GM12865 (cell line): ENCODE measurements at regions not wholly inside any gene's neighbourhood (a gene's known extent, or its start where the extent isn't known, plus 50 kb on each side); places are given as distances from the start of the nearest gene placed in this dataset.
"Not testable (repeated sequence)": the region's sequence is repeated elsewhere in the genome, so short reads cannot be mapped to it uniquely, and the experiment has no call there.

ENCODE experiments used
- DNase-seq: peaks from one replicate; pipeline ENCODE4 v3.0.0; 2010; ENCODE audit warnings: low read depth
- H3K4me3 ChIP-seq: 2 replicates; pipeline ENCODE4 v1.5.1; 2011; ENCODE audit warnings: mild to moderate bottlenecking, low read depth, low read length, control low read depth
- TF ChIP-seq, protein P1 (sequence below): IDR thresholded peaks from 2 replicates; pipeline ENCODE4 v1.5.1; 2011; ENCODE audit warnings: low read length, control low read depth, low read depth, inconsistent platforms; ENCODE audit not compliant: insufficient read depth; ENCODE audit errors: missing control alignments

DNA sequence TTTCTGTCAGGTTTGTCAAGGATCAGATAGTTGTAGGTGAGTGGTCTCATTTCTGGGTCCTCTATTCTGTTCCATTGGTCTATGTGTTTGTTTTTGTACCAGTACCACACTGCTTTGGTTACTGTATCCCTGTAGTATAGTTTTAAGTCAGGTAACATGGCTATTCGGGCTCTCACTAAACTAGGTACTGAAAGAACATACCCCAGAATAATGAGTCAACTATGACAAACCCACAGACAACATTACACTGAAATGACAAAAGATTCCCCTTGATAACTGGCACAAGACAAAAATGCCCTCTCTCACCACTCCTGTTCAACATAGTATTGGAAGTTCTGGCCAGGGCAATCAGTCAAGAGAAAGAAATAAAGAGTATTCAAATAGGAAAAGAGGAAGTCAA, 535.3 kb upstream of the CYLC2 start:
- TF ChIP-seq, protein P1, sequence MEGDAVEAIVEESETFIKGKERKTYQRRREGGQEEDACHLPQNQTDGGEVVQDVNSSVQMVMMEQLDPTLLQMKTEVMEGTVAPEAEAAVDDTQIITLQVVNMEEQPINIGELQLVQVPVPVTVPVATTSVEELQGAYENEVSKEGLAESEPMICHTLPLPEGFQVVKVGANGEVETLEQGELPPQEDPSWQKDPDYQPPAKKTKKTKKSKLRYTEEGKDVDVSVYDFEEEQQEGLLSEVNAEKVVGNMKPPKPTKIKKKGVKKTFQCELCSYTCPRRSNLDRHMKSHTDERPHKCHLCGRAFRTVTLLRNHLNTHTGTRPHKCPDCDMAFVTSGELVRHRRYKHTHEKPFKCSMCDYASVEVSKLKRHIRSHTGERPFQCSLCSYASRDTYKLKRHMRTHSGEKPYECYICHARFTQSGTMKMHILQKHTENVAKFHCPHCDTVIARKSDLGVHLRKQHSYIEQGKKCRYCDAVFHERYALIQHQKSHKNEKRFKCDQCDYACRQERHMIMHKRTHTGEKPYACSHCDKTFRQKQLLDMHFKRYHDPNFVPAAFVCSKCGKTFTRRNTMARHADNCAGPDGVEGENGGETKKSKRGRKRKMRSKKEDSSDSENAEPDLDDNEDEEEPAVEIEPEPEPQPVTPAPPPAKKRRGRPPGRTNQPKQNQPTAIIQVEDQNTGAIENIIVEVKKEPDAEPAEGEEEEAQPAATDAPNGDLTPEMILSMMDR, result no peak
- peak; percentile 37 for DNase-seq
- H3K4me3 ChIP-seq, result no peak overlapping the region

DNA sequence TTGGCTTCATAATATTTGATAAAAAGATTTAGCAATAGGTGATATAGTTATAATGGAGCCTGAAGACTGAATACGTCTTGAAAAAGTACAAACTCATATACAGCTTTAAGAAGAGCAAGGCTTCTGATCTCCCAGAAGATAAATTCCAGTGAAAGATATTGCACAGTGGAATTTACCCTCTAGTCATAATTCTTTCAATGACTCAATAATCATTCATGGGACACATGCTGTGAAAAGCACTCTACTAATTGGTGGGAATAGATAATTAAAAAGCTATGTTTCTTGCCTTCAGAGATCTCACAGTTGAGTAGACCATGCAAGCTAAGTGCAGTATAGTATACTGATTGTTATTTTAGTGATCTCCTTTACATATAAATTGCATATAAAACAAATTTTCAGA, 538.6 kb upstream of the CYLC2 start:
- TF ChIP-seq, protein P1, result no peak
- no peak for DNase-seq
- no peak overlapping the region for H3K4me3 ChIP-seq

DNA sequence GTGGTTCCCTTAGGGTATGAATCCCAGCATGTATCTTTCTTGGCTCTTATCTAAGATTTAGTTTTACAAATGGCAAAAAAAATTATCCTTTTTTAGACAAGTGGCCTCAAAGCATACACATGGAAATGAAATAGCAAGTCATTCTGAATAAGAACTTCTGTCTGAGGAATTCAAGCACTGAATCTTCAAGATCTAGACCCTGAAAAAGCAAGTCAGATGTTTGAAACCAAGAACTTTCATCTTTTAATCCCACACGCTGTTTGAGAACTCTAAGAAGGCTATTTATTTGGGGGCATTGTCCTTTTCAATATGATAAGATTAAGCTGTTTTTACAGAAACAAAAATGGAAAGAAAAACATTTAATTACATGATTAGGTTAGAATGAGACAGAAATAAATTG, 549.2 kb upstream of the CYLC2 start:
- DNase-seq, result no peak
- no peak overlapping the region for H3K4me3 ChIP-seq
- TF ChIP-seq, protein P1, result no peak

DNA sequence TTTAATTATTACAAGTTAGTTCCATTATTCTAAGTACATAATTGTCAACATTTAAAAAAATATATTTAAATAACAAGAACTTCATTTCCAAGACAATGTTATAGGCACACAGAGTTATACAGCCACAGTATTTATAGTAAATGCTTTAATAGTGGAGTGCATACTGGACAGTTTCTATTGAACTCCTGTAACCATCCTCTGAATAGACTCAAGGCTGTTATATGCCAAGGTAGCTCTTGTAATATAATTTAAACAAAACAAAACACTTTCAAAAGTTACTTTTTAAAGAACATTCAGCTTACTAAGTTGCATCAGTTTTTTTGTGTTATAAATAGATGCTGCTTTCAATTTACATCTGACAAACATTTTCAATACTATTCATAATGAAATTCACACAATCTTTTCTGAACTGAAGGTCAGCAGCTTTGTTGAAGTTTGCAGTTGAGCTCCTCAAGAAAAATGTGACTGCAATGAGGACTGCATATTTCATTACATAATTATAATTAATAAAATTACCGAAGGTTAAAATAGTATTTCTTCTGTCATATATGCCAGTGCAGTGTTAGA, 549.9 kb upstream of the CYLC2 start:
- TF ChIP-seq, protein P1, result no peak
- DNase-seq, result peak; percentile 35
- no peak overlapping the region for H3K4me3 ChIP-seq

DNA sequence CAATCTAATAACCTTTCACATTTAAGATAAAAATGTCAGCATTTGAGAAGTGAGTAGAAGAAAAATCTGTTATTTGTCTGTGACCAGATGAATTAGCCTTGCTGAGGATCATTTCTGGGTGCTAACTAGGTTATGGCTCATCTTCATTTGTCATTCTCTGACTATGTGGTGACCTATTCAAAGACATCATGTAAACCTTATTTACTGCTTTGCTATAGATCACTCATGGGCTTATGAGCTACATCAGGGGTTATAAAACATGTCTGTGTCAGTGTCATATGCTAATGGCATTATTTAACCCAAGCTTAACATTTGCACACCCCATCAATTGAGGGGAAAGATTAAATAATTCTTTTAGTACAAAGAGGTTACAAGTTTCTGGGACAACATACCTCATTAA, 555.5 kb upstream of the CYLC2 start:
- TF ChIP-seq, protein P1, result no peak
- no peak overlapping the region for H3K4me3 ChIP-seq
- no peak for DNase-seq

DNA sequence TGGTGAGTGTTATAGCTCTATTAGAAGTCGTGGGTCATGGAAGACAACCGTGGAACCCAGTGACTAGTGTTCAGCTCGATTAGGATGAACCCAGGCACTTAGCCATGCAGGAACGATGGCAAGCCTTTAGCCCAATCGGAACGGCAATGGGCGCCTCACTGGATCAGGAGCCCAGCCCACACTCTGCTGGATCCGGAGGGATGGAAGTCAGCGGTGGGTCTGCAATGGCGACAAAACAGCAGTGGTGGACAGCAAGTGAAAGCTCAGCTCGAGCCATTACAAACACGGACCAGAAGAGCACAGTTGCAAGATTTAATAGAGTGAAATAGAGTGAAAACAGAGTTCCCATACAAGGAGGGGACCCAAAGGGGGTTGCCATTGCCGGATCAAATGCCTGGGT, 558.5 kb upstream of the CYLC2 start:
- DNase-seq, H3K4me3 ChIP-seq: not testable (repeated sequence)

DNA sequence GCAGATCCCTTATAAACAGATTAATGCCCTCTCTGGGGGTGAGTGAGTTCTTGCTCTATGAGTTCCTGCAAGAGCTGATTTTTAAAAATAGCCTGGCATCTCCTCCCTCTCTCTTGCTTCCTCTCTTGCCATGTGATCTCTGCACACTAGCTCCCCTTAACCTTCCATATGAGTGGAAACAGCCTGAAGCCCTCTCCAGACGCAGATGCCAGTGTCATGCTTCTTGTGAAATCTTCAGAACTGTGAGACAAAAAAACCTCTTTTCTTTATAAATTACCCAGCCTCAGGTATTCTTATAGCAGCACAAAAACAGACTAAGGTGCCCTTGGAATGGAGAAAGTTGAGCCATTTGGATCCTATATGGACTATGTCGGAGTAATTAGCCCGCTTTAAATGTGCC, 559.7 kb upstream of the CYLC2 start:
- no peak overlapping the region for H3K4me3 ChIP-seq
- no peak for DNase-seq
- TF ChIP-seq, protein P1, result no peak
